WTC11 (cell line): ENCODE measurements at regions not wholly inside any gene's neighbourhood (a gene's known extent, or its start where the extent isn't known, plus 50 kb on each side); places are given as distances from the start of the nearest gene placed in this dataset.

Source experiments
- ATAC-seq: fragments of 200-7000 bp; cut with Tn5 transposase; 2 replicates; pipeline ENCODE4 v1.10.0; 2021; ENCODE audit warnings: mild to moderate bottlenecking, moderate library complexity
- CTCF ChIA-PET: fragments of 300-600 bp; sonication (Branson Sonifier 250); formaldehyde crosslinking; loops from one replicate; lab custom pipeline; 2021; ENCODE audit warnings: antibody characterized with exemption; lab: Charles Lee
- POLR2A ChIA-PET: fragments of 350-600 bp; sonication (Branson Sonifier 250); formaldehyde crosslinking; loops from one replicate; lab custom pipeline; 2021; ENCODE audit warnings: antibody characterized with exemption; lab: Charles Lee
- DNase-seq: peaks from one replicate; pipeline ENCODE4 v3.0.0; 2021; ENCODE audit warnings: low spot score
- H3K27ac Mint-ChIP-seq: 2 replicates; pipeline ENCODE4 v1.8.0; 2021; ENCODE audit warnings: mixed read lengths
- H3K27me3 Mint-ChIP-seq: 2 replicates; pipeline ENCODE4 v1.8.0; 2021; ENCODE audit warnings: low read depth, mild to moderate bottlenecking, moderate library complexity, mixed read lengths
- H3K36me3 Mint-ChIP-seq: 2 replicates; pipeline ENCODE4 v1.8.0; 2021; ENCODE audit warnings: mixed read lengths
- H3K4me1 Mint-ChIP-seq: 2 replicates; pipeline ENCODE4 v1.8.0; 2022; ENCODE audit warnings: mixed read lengths
- H3K4me3 Mint-ChIP-seq: 2 replicates; pipeline ENCODE4 v1.8.0; 2021; ENCODE audit warnings: mild to moderate bottlenecking, moderate library complexity, mixed read lengths
- H3K9me3 Mint-ChIP-seq: 2 replicates; pipeline ENCODE4 v1.8.0; 2021; ENCODE audit warnings: mixed read lengths
- EMX1 ChIP-seq: fragments of 250-450 bp; sonication (Bioruptor Pico); IDR thresholded peaks from 2 replicates; pipeline ENCODE4 v1.8.0; 2021; ENCODE audit warnings: mild to moderate bottlenecking
- FOXK1 ChIP-seq: sonication (generic); formaldehyde crosslinking; IDR thresholded peaks from 2 replicates; pipeline ENCODE4 v1.8.0; 2022; ENCODE audit warnings: mild to moderate bottlenecking, moderate library complexity, missing genetic modification reagents
- JUN ChIP-seq: sonication (generic); formaldehyde crosslinking; IDR thresholded peaks from 2 replicates; pipeline ENCODE4 v1.8.0; 2023; ENCODE audit warnings: mild to moderate bottlenecking, missing genetic modification reagents
- MXD4 ChIP-seq: fragments of 250-450 bp; sonication (Bioruptor Pico); IDR thresholded peaks from 2 replicates; pipeline ENCODE4 v1.8.0; 2021; ENCODE audit warnings: mild to moderate bottlenecking, moderate library complexity, borderline replicate concordance
- RELA ChIP-seq: sonication (generic); formaldehyde crosslinking; IDR thresholded peaks from 2 replicates; pipeline ENCODE4 v1.8.1; 2022; ENCODE audit warnings: missing genetic modification reagents, mild to moderate bottlenecking, borderline replicate concordance
- RORB ChIP-seq: fragments of 250-450 bp; sonication (Bioruptor Pico); IDR thresholded peaks from 2 replicates; pipeline ENCODE4 v1.9.0; 2021; ENCODE audit warnings: mild to moderate bottlenecking
- SOX15 ChIP-seq: fragments of 250-450 bp; sonication (Bioruptor Pico); IDR thresholded peaks from 2 replicates; pipeline ENCODE4 v1.9.0; 2021; ENCODE audit warnings: mild to moderate bottlenecking
- TEAD1 ChIP-seq: sonication (generic); formaldehyde crosslinking; IDR thresholded peaks from 2 replicates; pipeline ENCODE4 v1.8.0; 2022; ENCODE audit warnings: mild to moderate bottlenecking, missing genetic modification reagents
- ZNF121 ChIP-seq: sonication (generic); formaldehyde crosslinking; IDR thresholded peaks from 2 replicates; pipeline ENCODE4 v1.8.0; 2023; ENCODE audit warnings: missing genetic modification reagents
- ZNF423 ChIP-seq: fragments of 250-450 bp; sonication (Bioruptor Pico); IDR thresholded peaks from 2 replicates; pipeline ENCODE4 v2.1.2; 2022; ENCODE audit warnings: mild to moderate bottlenecking, moderate library complexity
- ZNF512 ChIP-seq: sonication (generic); formaldehyde crosslinking; IDR thresholded peaks from 2 replicates; pipeline ENCODE4 v1.8.1; 2022; ENCODE audit warnings: missing genetic modification reagents, borderline replicate concordance
- ZSCAN18 ChIP-seq: fragments of 250-450 bp; sonication (Bioruptor Pico); IDR thresholded peaks from 2 replicates; pipeline ENCODE4 v2.1.2; 2022; ENCODE audit warnings: mild to moderate bottlenecking, moderate library complexity
- TF ChIP-seq, protein P1 (sequence below): sonication (generic); formaldehyde crosslinking; IDR thresholded peaks from 2 replicates; pipeline ENCODE4 v1.8.0; 2022; ENCODE audit warnings: mild to moderate bottlenecking, missing genetic modification reagents
- TF ChIP-seq, protein P2 (sequence below): sonication (generic); formaldehyde crosslinking; IDR thresholded peaks from 2 replicates; pipeline ENCODE4 v1.8.0; 2023; ENCODE audit warnings: mild to moderate bottlenecking, missing genetic modification reagents
- TF ChIP-seq, protein P3 (sequence below): sonication (generic); formaldehyde crosslinking; IDR thresholded peaks from 2 replicates; pipeline ENCODE4 v1.8.0; 2022; ENCODE audit warnings: mild to moderate bottlenecking, missing genetic modification reagents
- TF ChIP-seq, protein P4 (sequence below): sonication (generic); formaldehyde crosslinking; IDR thresholded peaks from 2 replicates; pipeline ENCODE4 v1.8.1; 2023; ENCODE audit warnings: mild to moderate bottlenecking, moderate library complexity, missing genetic modification reagents
- TF ChIP-seq, protein P5 (sequence below): fragments of 250-450 bp; sonication (Bioruptor Pico); IDR thresholded peaks from 2 replicates; pipeline ENCODE4 v1.8.0; 2021; ENCODE audit warnings: mild to moderate bottlenecking
- TF ChIP-seq, protein P6 (sequence below): sonication (generic); formaldehyde crosslinking; IDR thresholded peaks from 2 replicates; pipeline ENCODE4 v1.8.1; 2023; ENCODE audit warnings: mild to moderate bottlenecking, missing genetic modification reagents, moderate library complexity

DNA sequence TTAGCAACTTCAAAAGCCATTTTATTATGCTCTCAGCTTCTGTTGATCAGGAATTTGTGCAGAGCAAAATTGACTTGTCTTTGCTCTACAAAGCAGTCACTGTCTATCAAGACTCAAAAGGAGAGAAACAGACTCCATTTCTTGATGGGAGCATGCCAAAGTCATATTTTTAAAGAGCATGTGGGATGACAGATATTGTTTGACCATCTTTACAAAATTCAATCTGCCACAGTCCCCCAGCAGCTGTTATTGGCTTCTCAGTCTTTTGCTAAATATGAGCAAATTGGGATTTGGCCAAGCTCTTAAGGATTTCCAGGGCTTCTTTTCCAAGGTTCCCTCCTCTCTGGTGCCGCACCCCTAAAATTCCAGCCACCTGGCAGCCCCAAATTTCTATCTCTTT lies 67.9 kb downstream of the TEX51 start:
- peaks cover 38% of the 10 kb centered on the region for H3K27me3 Mint-ChIP-seq
- CTCF ChIA-PET = no interaction called here

DNA sequence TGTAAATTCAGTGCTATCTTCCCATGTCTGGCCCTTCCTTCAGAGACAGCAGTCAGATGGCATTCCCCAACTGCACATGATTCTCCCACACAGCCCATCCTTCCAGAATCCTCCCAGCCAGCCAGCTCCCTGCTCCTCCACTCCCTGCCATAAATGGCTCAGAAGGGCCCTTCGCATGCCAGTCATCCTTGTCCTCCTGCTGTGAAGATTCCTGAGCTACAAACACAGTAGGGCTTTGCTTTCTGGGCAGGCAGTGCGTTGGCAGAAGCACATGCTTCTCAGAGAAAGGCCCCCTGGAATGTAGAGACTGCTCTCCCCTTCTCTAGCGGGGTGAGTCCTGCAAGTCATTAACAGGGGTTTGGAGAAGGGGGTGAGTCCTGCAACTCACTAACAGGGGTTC lies 71.9 kb downstream of the TEX51 start:
- ATAC-seq (peak; percentile 12), DNase-seq (no peak)
- H3K4me1 Mint-ChIP-seq = peaks cover 7% of the 10 kb centered on the region
- no peaks in the 10 kb centered on the region for H3K36me3 Mint-ChIP-seq
- CTCF ChIA-PET = interaction anchor here (0.7 to 3.3 kb wide), 13 partner anchors 15 to 442 kb away, joined by 3 to 73 read pairs (median 16); no protein-coding TSS in a partner anchor
- no peaks in the 10 kb centered on the region; the same call in 1 of the 2 replicates for H3K9me3 Mint-ChIP-seq
- no peak overlapping the region for H3K4me3 Mint-ChIP-seq
- no peak overlapping the region for H3K27ac Mint-ChIP-seq
- peaks cover 45% of the 10 kb centered on the region for H3K27me3 Mint-ChIP-seq
- POLR2A ChIA-PET = no interaction called here
- TF ChIP-seq SOX15 (CRISPR knock-in tag) = no peak
- peak; percentile 39 for TF ChIP-seq ZNF423
- TF ChIP-seq, protein P1, sequence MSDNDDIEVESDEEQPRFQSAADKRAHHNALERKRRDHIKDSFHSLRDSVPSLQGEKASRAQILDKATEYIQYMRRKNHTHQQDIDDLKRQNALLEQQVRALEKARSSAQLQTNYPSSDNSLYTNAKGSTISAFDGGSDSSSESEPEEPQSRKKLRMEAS (CRISPR knock-in tag) = 0 out of 2 replicates have a peak, but pooled peaks have one; percentile 30
- TF ChIP-seq, protein P2, sequence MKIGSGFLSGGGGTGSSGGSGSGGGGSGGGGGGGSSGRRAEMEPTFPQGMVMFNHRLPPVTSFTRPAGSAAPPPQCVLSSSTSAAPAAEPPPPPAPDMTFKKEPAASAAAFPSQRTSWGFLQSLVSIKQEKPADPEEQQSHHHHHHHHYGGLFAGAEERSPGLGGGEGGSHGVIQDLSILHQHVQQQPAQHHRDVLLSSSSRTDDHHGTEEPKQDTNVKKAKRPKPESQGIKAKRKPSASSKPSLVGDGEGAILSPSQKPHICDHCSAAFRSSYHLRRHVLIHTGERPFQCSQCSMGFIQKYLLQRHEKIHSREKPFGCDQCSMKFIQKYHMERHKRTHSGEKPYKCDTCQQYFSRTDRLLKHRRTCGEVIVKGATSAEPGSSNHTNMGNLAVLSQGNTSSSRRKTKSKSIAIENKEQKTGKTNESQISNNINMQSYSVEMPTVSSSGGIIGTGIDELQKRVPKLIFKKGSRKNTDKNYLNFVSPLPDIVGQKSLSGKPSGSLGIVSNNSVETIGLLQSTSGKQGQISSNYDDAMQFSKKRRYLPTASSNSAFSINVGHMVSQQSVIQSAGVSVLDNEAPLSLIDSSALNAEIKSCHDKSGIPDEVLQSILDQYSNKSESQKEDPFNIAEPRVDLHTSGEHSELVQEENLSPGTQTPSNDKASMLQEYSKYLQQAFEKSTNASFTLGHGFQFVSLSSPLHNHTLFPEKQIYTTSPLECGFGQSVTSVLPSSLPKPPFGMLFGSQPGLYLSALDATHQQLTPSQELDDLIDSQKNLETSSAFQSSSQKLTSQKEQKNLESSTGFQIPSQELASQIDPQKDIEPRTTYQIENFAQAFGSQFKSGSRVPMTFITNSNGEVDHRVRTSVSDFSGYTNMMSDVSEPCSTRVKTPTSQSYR = no peak

More for the DNA sequence above, 67.9 kb downstream of the TEX51 start:
- peaks cover 7% of the 10 kb centered on the region for H3K4me1 Mint-ChIP-seq
- no peaks in the 10 kb centered on the region for H3K36me3 Mint-ChIP-seq
- no peak for TF ChIP-seq FOXK1
- no peak for DNase-seq
- H3K4me3 Mint-ChIP-seq = no peak overlapping the region
- peaks cover 7% of the 10 kb centered on the region for H3K9me3 Mint-ChIP-seq
- H3K27ac Mint-ChIP-seq = no peak overlapping the region
- POLR2A ChIA-PET = no interaction called here
- no peak for ATAC-seq

GRCh38 chr2:126971162-126971480 lies 72.4 kb downstream of the TEX51 start:
- H3K4me1 Mint-ChIP-seq = peaks cover 8% of the 10 kb centered on the region
- TF ChIP-seq ZNF512 (CRISPR knock-in tag) (no peak), RELA (CRISPR knock-in tag) (no peak), ZSCAN18 (no peak), JUN (CRISPR knock-in tag) (no peak), TEAD1 (CRISPR knock-in tag) (no peak), FOXK1 (no peak), ZNF121 (CRISPR knock-in tag) (no peak), EMX1 (no peak), RORB (no peak), MXD4 (CRISPR knock-in tag) (no peak)
- TF ChIP-seq, protein P3, sequence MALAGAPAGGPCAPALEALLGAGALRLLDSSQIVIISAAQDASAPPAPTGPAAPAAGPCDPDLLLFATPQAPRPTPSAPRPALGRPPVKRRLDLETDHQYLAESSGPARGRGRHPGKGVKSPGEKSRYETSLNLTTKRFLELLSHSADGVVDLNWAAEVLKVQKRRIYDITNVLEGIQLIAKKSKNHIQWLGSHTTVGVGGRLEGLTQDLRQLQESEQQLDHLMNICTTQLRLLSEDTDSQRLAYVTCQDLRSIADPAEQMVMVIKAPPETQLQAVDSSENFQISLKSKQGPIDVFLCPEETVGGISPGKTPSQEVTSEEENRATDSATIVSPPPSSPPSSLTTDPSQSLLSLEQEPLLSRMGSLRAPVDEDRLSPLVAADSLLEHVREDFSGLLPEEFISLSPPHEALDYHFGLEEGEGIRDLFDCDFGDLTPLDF (CRISPR knock-in tag) = no peak
- TF ChIP-seq, protein P2 = no peak
- TF ChIP-seq, protein P4, sequence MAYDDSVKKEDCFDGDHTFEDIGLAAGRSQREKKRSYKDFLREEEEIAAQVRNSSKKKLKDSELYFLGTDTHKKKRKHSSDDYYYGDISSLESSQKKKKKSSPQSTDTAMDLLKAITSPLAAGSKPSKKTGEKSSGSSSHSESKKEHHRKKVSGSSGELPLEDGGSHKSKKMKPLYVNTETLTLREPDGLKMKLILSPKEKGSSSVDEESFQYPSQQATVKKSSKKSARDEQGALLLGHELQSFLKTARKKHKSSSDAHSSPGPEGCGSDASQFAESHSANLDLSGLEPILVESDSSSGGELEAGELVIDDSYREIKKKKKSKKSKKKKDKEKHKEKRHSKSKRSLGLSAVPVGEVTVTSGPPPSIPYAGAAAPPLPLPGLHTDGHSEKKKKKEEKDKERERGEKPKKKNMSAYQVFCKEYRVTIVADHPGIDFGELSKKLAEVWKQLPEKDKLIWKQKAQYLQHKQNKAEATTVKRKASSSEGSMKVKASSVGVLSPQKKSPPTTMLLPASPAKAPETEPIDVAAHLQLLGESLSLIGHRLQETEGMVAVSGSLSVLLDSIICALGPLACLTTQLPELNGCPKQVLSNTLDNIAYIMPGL (CRISPR knock-in tag) = no peak
- TF ChIP-seq, protein P5, sequence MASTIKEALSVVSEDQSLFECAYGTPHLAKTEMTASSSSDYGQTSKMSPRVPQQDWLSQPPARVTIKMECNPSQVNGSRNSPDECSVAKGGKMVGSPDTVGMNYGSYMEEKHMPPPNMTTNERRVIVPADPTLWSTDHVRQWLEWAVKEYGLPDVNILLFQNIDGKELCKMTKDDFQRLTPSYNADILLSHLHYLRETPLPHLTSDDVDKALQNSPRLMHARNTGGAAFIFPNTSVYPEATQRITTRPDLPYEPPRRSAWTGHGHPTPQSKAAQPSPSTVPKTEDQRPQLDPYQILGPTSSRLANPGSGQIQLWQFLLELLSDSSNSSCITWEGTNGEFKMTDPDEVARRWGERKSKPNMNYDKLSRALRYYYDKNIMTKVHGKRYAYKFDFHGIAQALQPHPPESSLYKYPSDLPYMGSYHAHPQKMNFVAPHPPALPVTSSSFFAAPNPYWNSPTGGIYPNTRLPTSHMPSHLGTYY (CRISPR knock-in tag) = no peak
- TF ChIP-seq, protein P6, sequence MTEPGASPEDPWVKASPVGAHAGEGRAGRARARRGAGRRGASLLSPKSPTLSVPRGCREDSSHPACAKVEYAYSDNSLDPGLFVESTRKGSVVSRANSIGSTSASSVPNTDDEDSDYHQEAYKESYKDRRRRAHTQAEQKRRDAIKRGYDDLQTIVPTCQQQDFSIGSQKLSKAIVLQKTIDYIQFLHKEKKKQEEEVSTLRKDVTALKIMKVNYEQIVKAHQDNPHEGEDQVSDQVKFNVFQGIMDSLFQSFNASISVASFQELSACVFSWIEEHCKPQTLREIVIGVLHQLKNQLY (CRISPR knock-in tag) = no peak
- H3K9me3 Mint-ChIP-seq = no peaks in the 10 kb centered on the region
- no peak overlapping the region for H3K4me3 Mint-ChIP-seq
- peaks cover 45% of the 10 kb centered on the region for H3K27me3 Mint-ChIP-seq
- no peak overlapping the region for H3K27ac Mint-ChIP-seq
- ChIA-PET CTCF (interaction anchor here (0.7 to 3.3 kb wide), 21 partner anchors 10 to 1226 kb away, joined by 3 to 73 read pairs (median 11); no protein-coding TSS in a partner anchor), POLR2A (no interaction called here)
- DNase-seq (no peak), ATAC-seq (no peak; the same call in 1 of the 2 replicates)
- H3K36me3 Mint-ChIP-seq = no peaks in the 10 kb centered on the region
